ENCODE measurements at regions not wholly inside any gene's neighbourhood (a gene's known extent, or its start where the extent isn't known, plus 50 kb on each side); places are given as distances from the start of the nearest gene placed in this dataset.

DNA sequence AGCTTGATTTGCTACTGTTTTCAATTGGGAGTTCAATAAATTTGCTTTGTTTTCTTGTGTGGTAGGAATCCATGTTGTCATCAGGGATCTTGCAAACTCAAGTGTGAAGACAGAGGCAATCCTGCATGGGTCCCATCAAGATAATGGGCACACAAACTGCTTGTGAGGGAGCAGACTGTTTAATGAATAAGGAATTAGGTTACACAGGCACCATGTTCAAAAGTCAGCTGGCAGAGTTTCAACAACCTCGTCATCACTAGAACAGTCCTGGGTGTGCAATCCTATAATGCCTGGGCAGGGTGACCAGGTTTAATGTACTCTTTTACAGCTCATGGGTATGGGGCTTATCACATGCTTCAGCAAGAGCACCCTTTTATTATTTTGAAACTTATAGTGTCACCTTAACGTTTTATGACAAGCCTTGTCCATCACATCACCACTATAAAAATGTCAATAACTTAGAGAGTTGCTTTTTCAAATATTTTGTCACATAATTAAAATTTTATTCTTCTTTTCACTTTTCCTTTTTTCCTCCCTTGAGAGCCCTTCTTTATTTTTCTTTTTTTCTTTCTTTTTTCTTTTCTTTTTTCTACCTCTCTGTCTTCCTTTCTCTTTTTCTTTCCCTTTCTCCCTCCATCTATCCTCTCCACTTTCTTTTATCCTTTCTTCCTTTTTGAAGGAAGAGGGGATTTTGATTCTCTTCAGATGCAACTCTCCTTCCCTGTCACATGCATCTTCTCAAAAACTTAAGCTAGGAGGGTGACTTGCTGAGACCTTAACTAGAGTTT, 252.2 kb upstream of the ATP2B1 start:
- DNase-seq (ENCODE audit: low read depth): no peak
- in situ Hi-C loops (cut with HindIII; ENCODE audit: low sequenced_read_pairs): no loop called here
- H3K4me3 ChIP-seq (ENCODE audit: low read depth, low read length): no peak overlapping the region
- TF ChIP-seq, protein P1, sequence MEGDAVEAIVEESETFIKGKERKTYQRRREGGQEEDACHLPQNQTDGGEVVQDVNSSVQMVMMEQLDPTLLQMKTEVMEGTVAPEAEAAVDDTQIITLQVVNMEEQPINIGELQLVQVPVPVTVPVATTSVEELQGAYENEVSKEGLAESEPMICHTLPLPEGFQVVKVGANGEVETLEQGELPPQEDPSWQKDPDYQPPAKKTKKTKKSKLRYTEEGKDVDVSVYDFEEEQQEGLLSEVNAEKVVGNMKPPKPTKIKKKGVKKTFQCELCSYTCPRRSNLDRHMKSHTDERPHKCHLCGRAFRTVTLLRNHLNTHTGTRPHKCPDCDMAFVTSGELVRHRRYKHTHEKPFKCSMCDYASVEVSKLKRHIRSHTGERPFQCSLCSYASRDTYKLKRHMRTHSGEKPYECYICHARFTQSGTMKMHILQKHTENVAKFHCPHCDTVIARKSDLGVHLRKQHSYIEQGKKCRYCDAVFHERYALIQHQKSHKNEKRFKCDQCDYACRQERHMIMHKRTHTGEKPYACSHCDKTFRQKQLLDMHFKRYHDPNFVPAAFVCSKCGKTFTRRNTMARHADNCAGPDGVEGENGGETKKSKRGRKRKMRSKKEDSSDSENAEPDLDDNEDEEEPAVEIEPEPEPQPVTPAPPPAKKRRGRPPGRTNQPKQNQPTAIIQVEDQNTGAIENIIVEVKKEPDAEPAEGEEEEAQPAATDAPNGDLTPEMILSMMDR (IDR thresholded peaks at IDR 0.05; ENCODE audit: low read depth, low read length, missing control alignments): no peak

DNA sequence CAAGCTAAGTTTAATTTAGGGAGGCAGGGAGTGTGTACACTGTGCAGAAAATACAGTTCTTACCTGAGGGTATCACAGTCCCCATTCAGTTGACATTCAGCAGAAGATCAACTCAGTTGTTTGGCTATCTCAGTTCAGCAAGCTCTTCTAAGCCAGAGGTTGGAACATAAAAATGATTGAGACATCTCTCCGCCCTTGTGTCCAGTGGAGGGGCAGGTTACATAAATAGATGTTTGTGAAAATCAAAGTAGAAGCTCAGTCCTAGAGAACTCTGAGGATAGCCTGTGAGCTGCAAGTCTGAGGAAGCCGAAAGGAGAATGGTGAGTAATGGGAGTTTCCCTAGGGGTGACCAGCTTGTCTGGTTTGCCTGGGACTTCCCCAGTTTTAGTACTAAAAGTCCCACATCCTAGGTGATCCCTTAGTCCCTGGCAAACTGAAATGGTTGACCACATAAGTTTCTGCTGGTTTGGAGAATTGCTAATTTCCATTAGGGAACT, 251.4 kb upstream of the ATP2B1 start:
- TF ChIP-seq, protein P1 (IDR thresholded peaks at IDR 0.05; ENCODE audit: low read depth, low read length, missing control alignments): no peak
- in situ Hi-C loops (cut with HindIII; ENCODE audit: low sequenced_read_pairs): no loop called here
- DNase-seq (ENCODE audit: low read depth): no peak
- no peak overlapping the region for H3K4me3 ChIP-seq (ENCODE audit: low read depth, low read length)

DNA sequence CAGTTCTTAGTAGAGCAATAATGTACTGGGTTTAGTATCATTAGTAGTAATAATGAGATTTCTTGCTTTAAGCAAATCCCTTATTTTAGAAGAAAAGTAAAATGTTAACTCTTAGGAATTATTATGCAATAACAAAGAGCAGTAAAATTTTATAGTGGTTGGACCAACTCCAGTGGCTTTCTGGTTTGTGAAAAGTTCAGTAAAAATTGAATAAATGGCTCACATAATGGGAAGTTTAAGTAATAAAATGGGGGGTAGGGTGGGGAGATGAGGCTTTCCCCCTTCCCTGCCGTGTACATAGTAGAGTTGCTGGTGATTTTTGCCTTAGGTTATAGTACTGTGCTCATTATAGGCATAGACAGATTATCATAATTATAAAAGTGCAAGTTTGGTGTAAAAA, 250.5 kb upstream of the ATP2B1 start:
- no peak overlapping the region for H3K4me3 ChIP-seq (ENCODE audit: low read depth, low read length)
- in situ Hi-C loops (cut with HindIII; ENCODE audit: low sequenced_read_pairs): no loop called here
- TF ChIP-seq, protein P1 (IDR thresholded peaks at IDR 0.05; ENCODE audit: low read depth, low read length, missing control alignments): no peak

DNA sequence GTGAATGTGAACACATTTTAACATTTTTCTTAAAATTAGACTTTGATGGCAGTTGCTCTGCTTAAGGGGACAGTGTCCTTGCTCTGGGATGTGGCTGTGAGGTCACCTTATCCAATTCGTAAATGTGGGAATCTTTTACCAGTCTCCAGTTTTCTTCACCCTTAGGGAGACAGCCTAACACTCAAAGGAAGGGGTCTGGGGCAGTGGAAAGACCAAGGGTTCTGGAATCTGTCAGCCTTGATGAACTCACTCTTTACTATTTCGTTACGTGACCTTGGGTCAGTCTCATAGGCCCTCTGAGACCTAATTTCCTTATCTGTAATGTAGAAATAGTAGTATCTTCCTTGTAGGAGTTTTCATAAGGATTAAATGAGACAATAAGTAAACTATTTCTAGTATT, 245.6 kb upstream of the ATP2B1 start:
- H3K4me3 ChIP-seq (ENCODE audit: low read depth, low read length): no peak overlapping the region
- TF ChIP-seq, protein P1 (IDR thresholded peaks at IDR 0.05; ENCODE audit: low read depth, low read length, missing control alignments): no peak
- in situ Hi-C loops (cut with HindIII; ENCODE audit: low sequenced_read_pairs): no loop called here
- DNase-seq (ENCODE audit: low read depth): no peak

More for the DNA sequence above, 250.5 kb upstream of the ATP2B1 start:
- DNase-seq (ENCODE audit: low read depth): no peak

DNA sequence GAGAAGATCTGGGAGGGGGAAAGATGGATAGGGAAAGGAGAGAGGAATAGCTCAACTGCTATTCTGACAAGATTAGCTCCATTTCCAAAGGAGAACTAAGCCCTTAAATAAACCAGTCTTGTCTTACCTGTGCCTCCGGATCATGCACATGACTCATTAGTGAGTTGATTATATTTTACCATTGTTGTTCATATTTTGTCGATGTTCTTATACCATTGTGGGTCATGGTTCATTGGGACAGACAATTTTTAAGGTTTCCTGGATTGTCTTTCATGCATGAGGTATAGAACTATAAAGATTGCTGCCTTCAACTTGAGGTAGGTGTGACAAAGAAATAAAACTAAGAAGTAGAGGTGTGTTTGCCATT, 243.0 kb upstream of the ATP2B1 start:
- TF ChIP-seq, protein P1 (IDR thresholded peaks at IDR 0.05; ENCODE audit: low read depth, low read length, missing control alignments): no peak
- no peak for DNase-seq (ENCODE audit: low read depth)
- no peak overlapping the region for H3K4me3 ChIP-seq (ENCODE audit: low read depth, low read length)
- in situ Hi-C loops (cut with HindIII; ENCODE audit: low sequenced_read_pairs): no loop called here

DNA sequence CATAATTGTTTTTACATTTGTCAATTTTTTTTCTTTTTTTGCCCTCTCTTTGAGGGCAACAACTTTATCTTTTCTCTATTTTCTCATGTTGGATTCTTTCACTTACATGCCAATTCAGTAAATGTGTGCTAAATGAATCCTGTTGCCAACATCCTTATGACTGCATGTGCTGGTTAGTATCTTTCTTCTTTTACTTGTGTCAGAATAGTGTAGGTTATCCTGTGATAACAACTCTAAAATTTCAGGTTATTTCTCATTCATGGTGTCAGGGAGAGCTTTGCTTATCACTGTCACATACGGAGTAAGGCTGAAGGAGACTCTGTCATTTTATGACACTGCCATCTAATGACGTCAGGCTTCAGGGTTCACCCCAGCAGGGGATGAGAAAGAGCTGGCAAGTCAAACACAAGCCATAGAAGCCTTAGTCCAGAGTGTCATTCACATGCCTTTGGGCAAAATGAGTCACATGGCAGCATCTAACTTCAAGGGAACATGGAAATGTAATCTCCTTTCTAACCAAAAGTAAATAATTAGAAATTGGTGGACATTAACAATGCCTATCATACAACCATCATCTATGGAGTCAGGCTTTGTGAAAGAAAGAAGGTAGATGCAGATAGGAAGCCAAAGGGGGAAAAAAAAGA, 242.5 kb upstream of the ATP2B1 start:
- no peak overlapping the region for H3K4me3 ChIP-seq (ENCODE audit: low read depth, low read length)
- TF ChIP-seq, protein P1 (IDR thresholded peaks at IDR 0.05; ENCODE audit: low read depth, low read length, missing control alignments): no peak
- in situ Hi-C loops (cut with HindIII; ENCODE audit: low sequenced_read_pairs): no loop called here
- DNase-seq (ENCODE audit: low read depth): no peak

Data from astrocyte of the cerebellum (primary cell).